SH-SY5Y (cell line): ENCODE measurements at regions not wholly inside any gene's neighbourhood (a gene's known extent, or its start where the extent isn't known, plus 50 kb on each side); places are given as distances from the start of the nearest gene placed in this dataset.

Source experiments
- GATA2 ChIP-seq: IDR thresholded peaks from 2 replicates; pipeline ENCODE4 v1.6.1; 2011; ENCODE audit warnings: mild to moderate bottlenecking, low read depth, low read length
- GATA3 ChIP-seq: IDR thresholded peaks from 2 replicates; pipeline ENCODE4 v1.6.1; 2011; ENCODE audit warnings: low read depth, mild to moderate bottlenecking, low read length, moderate library complexity

DNA sequence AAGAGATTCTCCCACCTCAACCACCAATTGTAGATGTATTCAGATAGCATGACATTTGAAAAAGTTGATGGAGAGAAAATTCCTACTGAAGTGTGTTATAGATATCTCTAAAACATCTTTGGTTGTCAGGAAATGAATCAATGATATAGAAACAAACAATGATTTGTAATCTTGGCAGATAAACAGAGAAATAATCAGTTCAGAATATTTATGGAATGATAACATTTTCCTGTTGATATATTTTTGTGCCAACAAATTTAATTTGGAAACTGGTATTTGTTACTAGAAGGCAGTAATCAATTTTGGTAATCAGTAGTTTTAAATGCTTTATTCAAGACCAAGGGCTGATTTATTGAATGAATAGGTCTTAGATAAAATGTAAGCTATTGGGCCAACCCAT, 695.6 kb downstream of the USP25 start:
- TF ChIP-seq GATA3 (no peak), GATA2 (no peak)

DNA sequence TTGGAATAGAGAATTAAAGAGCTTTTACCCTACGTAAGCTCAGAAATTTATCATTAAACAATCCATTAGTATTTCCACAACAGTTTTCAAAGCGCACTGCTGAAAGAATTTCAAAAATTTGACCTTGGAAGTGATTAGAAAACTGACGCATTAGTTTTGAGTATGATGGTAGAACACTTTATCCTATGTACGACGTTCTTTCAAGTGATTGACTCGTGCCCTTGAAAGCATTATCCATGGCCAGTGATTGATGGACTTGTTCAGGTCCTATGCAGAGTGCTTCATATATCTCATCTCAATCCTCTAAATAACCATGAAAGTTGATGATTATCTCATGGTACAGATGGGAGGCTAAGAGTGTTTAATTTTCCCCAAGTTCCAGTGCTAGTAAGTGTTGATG, 697.2 kb downstream of the USP25 start:
- TF ChIP-seq GATA3 (0 out of 2 replicates have a peak, but pooled peaks have one; percentile 19), GATA2 (no peak)

DNA sequence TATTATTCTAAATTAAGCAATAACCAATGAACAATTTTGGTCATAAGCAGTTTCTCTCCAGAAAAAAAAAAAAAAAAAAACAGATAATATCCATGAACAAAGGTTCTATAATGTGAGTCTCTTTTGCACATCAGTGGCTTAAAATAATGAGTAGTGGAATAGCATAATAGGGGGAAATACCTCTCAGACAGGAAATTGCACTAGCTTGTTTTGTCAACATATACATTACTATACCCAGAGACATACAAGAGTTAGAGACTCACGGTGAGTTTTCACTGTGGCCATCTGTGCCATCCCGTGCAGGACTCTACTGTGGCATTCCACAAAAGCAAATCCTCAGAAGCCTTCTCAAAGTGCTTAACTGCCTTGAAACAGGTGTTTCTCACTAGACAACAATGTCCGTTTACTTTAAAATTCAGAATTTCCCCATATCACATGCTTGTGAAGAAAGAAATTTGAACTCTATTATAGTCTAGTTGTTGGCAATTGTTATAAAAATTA, 697.9 kb downstream of the USP25 start:
- TF ChIP-seq GATA3, result no peak

DNA sequence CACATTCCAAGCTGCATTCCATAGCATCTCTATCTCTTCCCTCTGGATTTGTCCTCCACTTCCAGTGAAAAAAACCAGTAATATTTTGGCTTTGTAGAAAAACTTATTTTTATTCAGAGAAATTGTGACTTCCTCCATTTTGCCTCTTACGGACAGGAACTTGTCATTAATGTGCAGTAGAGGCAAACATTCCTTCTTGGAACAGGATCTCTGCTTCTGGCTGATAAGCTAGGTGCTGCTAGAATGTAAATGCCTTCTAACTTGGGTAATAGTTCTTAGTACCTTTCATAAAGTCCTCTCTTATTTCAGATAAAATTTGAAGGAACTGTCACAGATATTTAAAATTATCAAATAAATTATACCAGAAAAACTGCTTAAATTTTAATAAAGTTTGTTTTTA, 707.8 kb downstream of the USP25 start:
- TF ChIP-seq GATA3, result no peak
- TF ChIP-seq GATA2, result no peak

DNA sequence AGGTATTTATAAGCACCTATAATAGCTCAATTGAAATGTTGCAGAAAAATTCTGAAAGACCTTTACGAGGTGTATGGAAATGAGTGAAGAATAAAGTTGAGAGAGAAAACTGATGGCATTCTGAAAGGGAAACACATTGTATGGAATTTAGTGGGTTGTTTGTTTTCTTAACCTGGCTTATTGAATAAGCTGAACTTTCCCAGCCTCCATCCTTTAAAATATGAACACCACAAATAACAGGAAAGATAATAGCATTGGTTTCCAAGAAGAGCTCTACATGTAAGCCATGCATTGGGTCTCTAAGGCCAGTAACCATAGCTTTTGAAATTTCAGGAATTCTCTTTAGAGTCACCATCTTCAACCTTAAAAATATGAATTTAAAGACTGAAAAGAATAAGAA, 709.0 kb downstream of the USP25 start:
- no peak for TF ChIP-seq GATA2
- no peak for TF ChIP-seq GATA3

DNA sequence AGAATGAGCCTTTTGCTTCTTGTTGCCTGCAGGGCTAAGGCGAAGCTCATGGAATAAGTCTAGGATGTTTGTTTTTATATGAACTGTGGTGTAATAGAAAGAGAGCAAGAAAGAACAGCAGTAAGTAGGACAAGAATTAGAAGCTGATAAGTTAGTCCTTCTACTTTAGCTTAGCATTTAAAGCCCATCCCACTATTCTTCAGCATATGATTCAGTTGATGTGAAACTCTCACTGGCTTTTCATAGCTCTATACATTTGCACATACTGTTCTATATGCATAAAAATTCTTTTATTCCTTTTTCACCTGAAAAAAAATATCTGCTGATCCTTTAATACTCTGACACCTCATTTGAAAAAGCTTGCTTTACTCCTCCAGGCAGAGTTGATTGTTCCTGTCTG, 712.0 kb downstream of the USP25 start:
- TF ChIP-seq GATA2, result no peak
- no peak for TF ChIP-seq GATA3

DNA sequence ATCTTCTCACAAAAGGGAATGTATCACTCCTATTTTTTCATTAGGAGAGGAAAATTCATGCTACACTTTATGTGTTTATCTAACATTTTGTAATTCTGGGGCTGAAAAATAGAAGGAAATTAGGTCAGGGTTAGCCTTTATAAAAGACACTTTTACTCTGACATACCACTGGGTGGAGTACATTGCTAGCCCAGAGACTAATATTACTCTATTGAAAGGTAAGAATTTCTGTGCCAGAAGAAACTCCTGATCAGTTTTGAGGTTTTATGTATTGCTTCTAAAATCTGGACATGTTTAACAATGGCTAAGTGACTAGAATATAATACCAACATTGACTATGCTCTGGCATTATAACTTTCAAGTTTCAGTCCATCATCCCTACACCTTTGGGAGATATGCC, 724.6 kb downstream of the USP25 start:
- TF ChIP-seq GATA2, result no peak
- TF ChIP-seq GATA3, result no peak

DNA sequence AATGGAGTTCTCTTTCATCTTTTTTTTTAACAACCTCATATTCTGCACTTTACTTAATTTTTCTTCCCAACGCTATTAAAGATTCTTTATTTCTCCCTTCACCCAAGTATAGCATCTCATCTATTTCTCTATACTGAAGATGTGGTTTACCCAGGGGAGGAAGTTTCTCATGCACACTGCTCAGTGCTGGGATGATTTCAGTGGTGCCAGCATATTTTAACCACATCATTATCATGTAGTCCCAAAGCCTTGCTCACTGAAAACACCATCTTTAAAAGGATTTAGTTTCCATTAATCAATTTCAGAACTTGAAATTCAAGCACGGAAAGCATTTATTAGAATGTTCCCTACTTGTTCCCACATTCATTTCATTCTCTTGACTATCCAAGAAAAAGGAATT, 725.7 kb downstream of the USP25 start:
- no peak for TF ChIP-seq GATA2
- TF ChIP-seq GATA3, result no peak

DNA sequence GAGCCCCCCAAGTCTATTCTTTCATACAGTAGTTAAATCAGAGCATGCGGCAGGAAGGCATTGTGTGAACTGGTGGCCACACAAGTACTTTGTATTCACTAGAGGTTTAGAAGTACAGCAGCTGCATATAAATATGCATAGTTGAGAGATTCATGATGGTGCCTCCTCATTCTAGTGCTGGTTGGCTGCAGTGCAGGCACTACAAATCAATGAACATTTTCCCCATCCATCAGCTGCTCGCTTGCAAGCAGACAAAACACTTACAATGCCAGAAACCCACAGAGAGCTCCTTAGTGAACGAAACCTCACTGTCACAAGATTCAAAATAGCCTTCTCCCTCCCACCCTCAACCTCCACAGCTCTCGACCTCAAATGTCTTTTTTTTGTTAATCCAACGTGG, 726.2 kb downstream of the USP25 start:
- TF ChIP-seq GATA2, result no peak
- TF ChIP-seq GATA3, result no peak

DNA sequence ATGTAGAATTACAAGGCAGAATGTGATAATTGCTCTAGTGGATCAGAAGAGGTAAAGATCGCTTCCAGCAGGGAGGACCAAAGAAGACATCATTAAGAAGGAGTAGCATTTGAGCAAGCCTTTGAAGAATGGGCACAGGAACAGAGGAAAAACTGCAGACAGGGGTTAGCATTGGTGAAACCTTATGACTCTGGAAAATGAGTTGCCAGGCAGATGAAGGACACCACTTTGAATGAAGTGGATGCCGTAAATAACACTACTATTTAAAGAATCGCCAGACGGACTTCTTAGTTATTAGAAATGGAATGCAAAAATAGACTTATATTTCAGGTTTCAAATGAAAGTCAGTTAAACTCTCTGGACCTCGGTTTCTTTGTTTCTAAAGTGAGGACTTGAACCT, 727.7 kb downstream of the USP25 start:
- no peak for TF ChIP-seq GATA2
- no peak for TF ChIP-seq GATA3

DNA sequence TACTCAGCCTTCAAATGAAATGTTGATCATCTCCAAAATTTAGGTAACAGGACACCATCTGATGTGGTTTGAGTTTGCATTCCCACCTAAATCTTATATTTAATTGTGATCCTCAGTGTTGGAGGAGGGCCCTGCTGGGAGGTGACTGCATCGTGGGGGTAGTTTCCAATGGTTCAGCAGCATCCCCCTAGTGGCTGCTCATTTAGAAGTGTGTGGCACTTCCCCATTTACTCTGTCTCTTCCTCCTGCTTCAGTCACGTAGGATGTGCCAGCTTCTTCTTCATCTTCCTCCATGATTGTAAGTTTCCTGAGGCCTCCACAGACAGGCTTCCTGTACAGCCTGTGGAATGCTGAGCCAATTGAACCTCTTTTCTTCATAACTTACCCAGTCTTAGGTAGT, 731.2 kb downstream of the USP25 start:
- no peak for TF ChIP-seq GATA2
- no peak for TF ChIP-seq GATA3

DNA sequence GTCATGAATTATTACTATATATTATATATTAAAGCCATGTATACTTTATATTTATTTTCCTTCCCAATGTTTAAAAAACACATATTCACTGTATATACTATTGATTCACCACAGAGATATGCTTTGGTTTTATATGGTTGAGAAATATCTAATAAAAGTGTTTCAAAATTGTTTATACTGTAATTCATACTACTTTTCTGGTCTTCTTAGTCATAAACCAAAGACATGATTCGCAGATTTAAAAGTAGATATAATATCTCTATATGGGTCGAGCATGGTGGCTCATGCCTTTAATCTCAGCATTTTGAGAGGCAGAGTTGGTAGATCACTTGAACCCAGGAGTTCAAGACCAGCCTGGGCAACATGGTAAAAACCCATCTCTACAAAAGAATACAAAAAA, 738.4 kb downstream of the USP25 start:
- TF ChIP-seq GATA3 (no peak), GATA2 (no peak)

DNA sequence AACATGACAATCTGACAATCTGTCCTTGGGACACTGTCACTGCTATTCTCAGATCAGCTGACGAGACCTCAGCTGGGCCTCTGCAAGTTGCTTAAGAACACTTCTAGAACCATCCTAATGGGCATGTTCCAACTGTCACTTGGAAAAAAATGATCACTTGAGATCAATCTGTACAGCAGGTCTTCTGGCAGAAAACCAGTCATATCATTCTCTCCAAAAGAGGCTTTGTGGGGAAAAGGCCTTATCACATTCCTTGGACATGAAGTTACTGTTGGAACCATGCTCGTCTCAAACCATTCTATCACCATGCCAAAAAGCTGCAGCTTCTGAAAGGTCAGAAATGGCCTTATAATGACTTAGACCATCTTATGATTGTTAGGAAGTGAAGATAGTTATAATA, 744.2 kb downstream of the USP25 start:
- TF ChIP-seq GATA3 (no peak), GATA2 (no peak)

DNA sequence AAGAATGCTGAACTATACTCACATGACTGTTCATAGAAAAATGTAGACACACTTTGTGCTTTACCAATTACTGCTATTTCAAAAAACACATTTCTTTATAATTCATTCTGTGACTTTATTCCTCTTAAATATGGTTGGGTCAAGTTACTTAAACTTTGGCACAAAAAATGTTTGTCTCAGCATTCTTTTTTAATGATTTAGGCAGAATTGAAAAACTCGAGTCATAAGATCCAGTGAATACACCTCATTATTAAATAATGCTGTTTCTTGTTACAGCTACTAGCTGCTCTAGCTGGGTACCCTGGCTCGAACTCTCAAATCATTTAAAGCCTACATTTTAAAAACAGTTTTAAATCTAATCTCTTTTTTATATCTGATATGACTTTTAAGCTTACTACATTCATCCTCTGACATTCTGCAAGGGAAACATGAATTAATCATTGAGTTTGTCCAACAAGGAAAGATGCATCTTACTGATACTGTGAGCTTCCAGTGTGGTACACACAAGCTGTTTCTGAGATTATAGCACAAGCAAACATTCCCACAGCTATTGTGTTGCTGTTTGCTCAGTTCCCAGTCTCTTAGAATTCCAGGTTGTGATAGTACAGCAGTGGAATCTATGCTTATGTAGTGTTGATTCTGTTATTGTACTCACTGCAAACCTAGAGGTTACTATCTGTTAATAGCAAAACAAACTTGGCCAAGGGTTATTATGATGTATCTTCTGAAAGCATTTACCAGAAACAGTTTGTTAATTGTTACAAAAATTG, 746.5 kb downstream of the USP25 start:
- TF ChIP-seq GATA2, result no peak

DNA sequence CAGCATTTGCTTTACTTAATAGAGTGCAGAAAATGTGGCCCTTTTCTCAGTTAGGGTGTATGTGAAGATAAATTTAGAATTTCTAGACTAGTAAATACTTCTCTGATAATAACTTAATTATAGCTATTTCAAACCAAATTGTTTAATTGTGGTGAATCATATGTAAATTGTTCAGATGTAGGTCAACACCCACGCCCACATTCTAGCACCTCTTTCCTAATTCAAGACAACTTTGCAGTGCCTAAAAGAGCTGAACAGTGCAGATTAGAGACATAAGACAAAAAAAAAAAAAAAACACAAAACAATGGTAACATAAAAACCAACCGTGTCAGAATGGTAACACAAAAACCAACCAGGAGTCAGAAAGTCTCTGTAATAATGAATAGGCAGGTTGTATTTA, 758.3 kb downstream of the USP25 start:
- TF ChIP-seq GATA3 (no peak), GATA2 (no peak)

DNA sequence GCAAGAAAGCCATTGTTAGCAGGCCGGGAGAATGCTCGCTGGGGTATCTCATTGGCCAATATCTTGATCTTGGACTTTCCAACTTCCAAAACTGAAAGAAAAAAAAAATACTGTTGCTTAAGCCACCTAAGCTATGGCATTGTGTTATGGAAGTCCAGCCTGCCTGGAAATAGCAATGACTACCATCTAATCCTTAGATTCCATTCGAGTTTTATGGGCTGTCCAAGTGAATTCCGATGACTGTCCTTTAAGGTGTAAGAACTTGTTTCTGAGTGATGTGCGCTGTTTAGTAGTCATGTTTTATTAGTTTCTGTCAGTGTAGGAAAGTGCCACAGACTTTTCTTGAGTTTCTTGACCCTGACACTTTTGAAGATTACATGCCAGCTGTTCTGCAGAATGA, 762.6 kb downstream of the USP25 start:
- TF ChIP-seq GATA3 (no peak), GATA2 (no peak)
